Upper lobe of left lung (tissue), 4 donors: ENCODE measurements at regions not wholly inside any gene's neighbourhood (a gene's known extent, or its start where the extent isn't known, plus 50 kb on each side); places are given as distances from the start of the nearest gene placed in this dataset.
"Not testable (repeated sequence)": the region's sequence is repeated elsewhere in the genome, so short reads cannot be mapped to it uniquely, and the experiment has no call there.

ENCODE experiments used
- POLR2A ChIP-seq, 4 donors: fragments of 450-650 bp; IDR thresholded peaks; one replicate each; pipeline ENCODE4 v1.5.1; 2016 to 2017; ENCODE audit warnings: antibody characterized with exemption in 4 of 4, mild to moderate bottlenecking in 2 of 4
- TF ChIP-seq, protein P1 (sequence below), 6 experiments: fragments of 450-650 bp in 4 of 6; fragments of 200-600 bp in 2 of 6; sonication (generic) in 2 of 6; IDR thresholded peaks; one replicate each; pipeline ENCODE4 v1.5.1; 2016 to 2019; ENCODE audit warnings: antibody characterized with exemption in 6 of 6

DNA sequence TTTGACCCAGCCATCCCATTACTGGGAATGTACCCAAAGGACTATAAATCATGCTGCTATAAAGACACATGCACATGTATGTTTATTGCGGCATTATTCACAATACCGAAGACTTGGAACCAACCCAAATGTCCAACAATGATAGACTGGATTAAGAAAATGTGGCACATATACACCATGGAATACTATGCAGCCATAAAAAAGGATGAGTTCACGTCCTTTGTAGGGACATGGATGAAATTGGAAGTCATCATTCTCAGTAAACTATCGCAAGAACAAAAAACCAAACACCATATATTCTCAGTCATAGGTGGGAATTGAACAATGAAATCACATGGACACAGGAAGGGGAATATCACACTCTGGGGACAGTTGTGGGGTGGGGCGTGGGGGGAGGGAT lies 170.4 kb downstream of the PPP1R3A start:
- TF ChIP-seq, protein P1, sequence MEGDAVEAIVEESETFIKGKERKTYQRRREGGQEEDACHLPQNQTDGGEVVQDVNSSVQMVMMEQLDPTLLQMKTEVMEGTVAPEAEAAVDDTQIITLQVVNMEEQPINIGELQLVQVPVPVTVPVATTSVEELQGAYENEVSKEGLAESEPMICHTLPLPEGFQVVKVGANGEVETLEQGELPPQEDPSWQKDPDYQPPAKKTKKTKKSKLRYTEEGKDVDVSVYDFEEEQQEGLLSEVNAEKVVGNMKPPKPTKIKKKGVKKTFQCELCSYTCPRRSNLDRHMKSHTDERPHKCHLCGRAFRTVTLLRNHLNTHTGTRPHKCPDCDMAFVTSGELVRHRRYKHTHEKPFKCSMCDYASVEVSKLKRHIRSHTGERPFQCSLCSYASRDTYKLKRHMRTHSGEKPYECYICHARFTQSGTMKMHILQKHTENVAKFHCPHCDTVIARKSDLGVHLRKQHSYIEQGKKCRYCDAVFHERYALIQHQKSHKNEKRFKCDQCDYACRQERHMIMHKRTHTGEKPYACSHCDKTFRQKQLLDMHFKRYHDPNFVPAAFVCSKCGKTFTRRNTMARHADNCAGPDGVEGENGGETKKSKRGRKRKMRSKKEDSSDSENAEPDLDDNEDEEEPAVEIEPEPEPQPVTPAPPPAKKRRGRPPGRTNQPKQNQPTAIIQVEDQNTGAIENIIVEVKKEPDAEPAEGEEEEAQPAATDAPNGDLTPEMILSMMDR (IDR thresholded peaks at IDR 0.05) = not testable (repeated sequence)
- not testable (repeated sequence) for TF ChIP-seq POLR2A (IDR thresholded peaks at IDR 0.05)
